SKM-1 (cell line): ENCODE measurements at regions not wholly inside any gene's neighbourhood (a gene's known extent, or its start where the extent isn't known, plus 50 kb on each side); places are given as distances from the start of the nearest gene placed in this dataset.
"Not testable (repeated sequence)": the region's sequence is repeated elsewhere in the genome, so short reads cannot be mapped to it uniquely, and the experiment has no call there.

ENCODE experiments used
- DNase-seq: peaks from one replicate; lab custom pipeline; 2025; ENCODE audit not compliant: unreplicated experiment; lab: John Stamatoyannopoulos, UW

- no peak for DNase-seq
Observed at GRCh38 chr3:178203650-178204049, 332.6 kb upstream of the KCNMB2 start.

GRCh38 chr3:178205740-178206139 lies 330.5 kb upstream of the KCNMB2 start:
- DNase-seq = no peak

- DNase-seq = no peak
Observed at GRCh38 chr3:178206521-178206920, 329.7 kb upstream of the KCNMB2 start.

GRCh38 chr3:178207161-178207560 lies 329.1 kb upstream of the KCNMB2 start:
- DNase-seq = not testable (repeated sequence)

GRCh38 chr3:178207627-178208026 lies 328.6 kb upstream of the KCNMB2 start:
- not testable (repeated sequence) for DNase-seq

- DNase-seq = not testable (repeated sequence)
Observed at GRCh38 chr3:178209116-178209515, 327.1 kb upstream of the KCNMB2 start.

- not testable (repeated sequence) for DNase-seq
Observed at GRCh38 chr3:178209618-178210017, 326.6 kb upstream of the KCNMB2 start.

- not testable (repeated sequence) for DNase-seq
Observed at GRCh38 chr3:178211086-178211485, 325.1 kb upstream of the KCNMB2 start.

GRCh38 chr3:178217479-178217878 lies 318.8 kb upstream of the KCNMB2 start:
- no peak for DNase-seq

- no peak for DNase-seq
Observed at GRCh38 chr3:178218231-178218630, 318.0 kb upstream of the KCNMB2 start.

- not testable (repeated sequence) for DNase-seq
Observed at GRCh38 chr3:178219661-178220060, 316.6 kb upstream of the KCNMB2 start.

GRCh38 chr3:178223876-178224275 lies 312.4 kb upstream of the KCNMB2 start:
- no peak for DNase-seq

- no peak for DNase-seq
Observed at GRCh38 chr3:178226094-178226493, 310.1 kb upstream of the KCNMB2 start.

- no peak for DNase-seq
Observed at GRCh38 chr3:178231645-178232044, 304.6 kb upstream of the KCNMB2 start.

GRCh38 chr3:178233371-178234071 lies 302.7 kb upstream of the KCNMB2 start:
- no peak for DNase-seq

GRCh38 chr3:178236555-178237277 lies 299.5 kb upstream of the KCNMB2 start:
- no peak for DNase-seq

GRCh38 chr3:178238179-178238578 lies 298.1 kb upstream of the KCNMB2 start:
- no peak for DNase-seq

GRCh38 chr3:178244733-178245709 lies 291.2 kb upstream of the KCNMB2 start:
- no peak for DNase-seq

GRCh38 chr3:178246004-178246403 lies 290.2 kb upstream of the KCNMB2 start:
- no peak for DNase-seq

GRCh38 chr3:178255315-178255714 lies 280.9 kb upstream of the KCNMB2 start:
- no peak for DNase-seq

- DNase-seq = no peak
Observed at GRCh38 chr3:178257491-178257890, 278.7 kb upstream of the KCNMB2 start.
